ENCODE measurements at regions not wholly inside any gene's neighbourhood (a gene's known extent, or its start where the extent isn't known, plus 50 kb on each side); places are given as distances from the start of the nearest gene placed in this dataset.
"Not testable (repeated sequence)": the region's sequence is repeated elsewhere in the genome, so short reads cannot be mapped to it uniquely, and the experiment has no call there.

- DNase-seq = no peak
- Histone ChIP-seq H3K4me3 (ENCODE audit: low read depth, low read length) (no peak overlapping the region), H3K27me3 (no peaks in the 10 kb centered on the region), H3K4me1 (no peaks in the 10 kb centered on the region), H3K36me3 (no peaks in the 10 kb centered on the region), H3K9me3 (no peaks in the 10 kb centered on the region)
- TF ChIP-seq CTCF (IDR thresholded peaks at IDR 0.05; ENCODE audit: low read depth, low read length) = no peak
Measured at GRCh38 chrX:87961471-87961870, 443.9 kb downstream of the KLHL4 start.

- Histone ChIP-seq H3K27me3 (no peaks in the 10 kb centered on the region), H3K36me3 (no peaks in the 10 kb centered on the region), H3K9me3 (no peaks in the 10 kb centered on the region), H3K4me1 (no peaks in the 10 kb centered on the region), H3K4me3 (ENCODE audit: low read depth, low read length) (no peak overlapping the region)
- TF ChIP-seq CTCF (IDR thresholded peaks at IDR 0.05; ENCODE audit: low read depth, low read length) = no peak
- DNase-seq = no peak
Measured at GRCh38 chrX:87968118-87968517, 450.5 kb downstream of the KLHL4 start.

DNA sequence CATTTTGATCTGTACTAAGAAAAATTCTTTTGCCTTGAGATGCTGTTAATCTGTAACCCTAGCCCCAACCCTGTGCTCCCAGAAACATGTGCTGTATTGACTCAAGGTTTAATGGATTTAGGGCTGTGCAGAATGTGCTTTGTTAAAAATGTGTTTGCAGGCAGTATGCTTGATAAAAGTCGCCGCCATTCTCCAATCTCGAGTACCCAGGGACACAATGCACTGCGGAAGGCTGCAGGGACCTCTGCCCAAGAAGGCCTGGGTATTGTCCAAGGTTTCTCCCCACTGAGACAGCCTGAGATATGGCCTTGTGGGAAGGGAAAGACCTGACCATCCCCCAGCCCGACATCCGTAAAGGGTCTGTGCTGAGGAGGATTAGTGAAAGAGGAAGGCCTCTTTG, 454.5 kb downstream of the KLHL4 start:
- H3K9me3 ChIP-seq; H3K27me3 ChIP-seq; H3K36me3 ChIP-seq; DNase-seq; H3K4me1 ChIP-seq; H3K4me3 ChIP-seq (ENCODE audit: low read depth, low read length): not testable (repeated sequence)

- no peak overlapping the region for H3K4me3 ChIP-seq (ENCODE audit: low read depth, low read length)
- H3K4me1 ChIP-seq = no peaks in the 10 kb centered on the region
- no peak for TF ChIP-seq CTCF (IDR thresholded peaks at IDR 0.05; ENCODE audit: low read depth, low read length)
- no peaks in the 10 kb centered on the region for H3K36me3 ChIP-seq
- DNase-seq = no peak
- no peaks in the 10 kb centered on the region for H3K9me3 ChIP-seq
- no peaks in the 10 kb centered on the region for H3K27me3 ChIP-seq
Measured at GRCh38 chrX:87975365-87975764, 457.8 kb downstream of the KLHL4 start.

DNA sequence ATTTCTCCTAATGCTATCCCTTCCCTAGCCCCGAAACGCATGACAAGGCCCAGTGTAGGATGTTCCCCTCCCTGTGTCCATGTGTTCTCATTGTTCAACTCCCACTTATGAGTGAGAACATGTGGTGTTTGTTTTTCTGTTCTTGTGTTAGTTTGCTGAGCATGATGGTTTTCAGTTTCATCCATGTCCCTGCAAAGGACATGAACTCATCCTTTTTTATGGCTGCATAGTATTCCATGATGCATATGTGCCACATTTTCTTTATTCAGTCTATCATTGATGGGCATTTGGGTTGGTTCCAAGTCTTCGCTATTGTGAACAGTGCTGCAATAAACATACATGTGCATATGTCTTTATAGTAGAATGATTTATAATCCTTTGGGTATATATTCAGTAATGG, 490.3 kb downstream of the KLHL4 start:
- H3K4me3 ChIP-seq (ENCODE audit: low read depth, low read length); DNase-seq; H3K4me1 ChIP-seq; H3K27me3 ChIP-seq; H3K9me3 ChIP-seq; H3K36me3 ChIP-seq: not testable (repeated sequence)

DNA sequence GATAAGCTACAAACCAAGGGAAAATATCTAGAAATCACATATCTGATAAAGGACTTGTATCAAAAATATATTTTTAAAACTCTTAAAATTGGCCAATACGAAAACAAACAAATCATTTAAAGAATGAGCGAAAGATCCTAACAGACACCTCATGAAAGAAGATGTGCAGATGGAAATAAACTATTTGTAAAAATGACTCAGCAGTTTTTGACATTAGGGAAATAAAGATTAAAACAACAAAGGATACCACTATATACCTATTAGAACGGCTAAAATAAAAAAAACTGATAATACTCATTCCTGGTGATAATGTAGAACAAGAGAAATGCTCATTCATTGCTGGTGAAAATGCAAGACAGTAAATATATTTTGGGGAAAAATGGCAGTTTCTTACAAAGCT, 506.4 kb downstream of the KLHL4 start:
- Histone ChIP-seq H3K36me3 (no peaks in the 10 kb centered on the region), H3K4me1 (no peaks in the 10 kb centered on the region), H3K27me3 (no peaks in the 10 kb centered on the region), H3K4me3 (ENCODE audit: low read depth, low read length) (no peak overlapping the region), H3K9me3 (no peaks in the 10 kb centered on the region)
- DNase-seq = no peak
- no peak for TF ChIP-seq CTCF (IDR thresholded peaks at IDR 0.05; ENCODE audit: low read depth, low read length)

GRCh38 chrX:88072339-88073030, 554.9 kb downstream of the KLHL4 start:
- DNase-seq = no peak
- Histone ChIP-seq H3K4me3 (ENCODE audit: low read depth, low read length) (no peak overlapping the region), H3K9me3 (no peaks in the 10 kb centered on the region), H3K36me3 (no peaks in the 10 kb centered on the region), H3K4me1 (no peaks in the 10 kb centered on the region), H3K27me3 (no peaks in the 10 kb centered on the region)
- no peak for TF ChIP-seq CTCF (IDR thresholded peaks at IDR 0.05; ENCODE audit: low read depth, low read length)
